Activated B cell treated with CpG ODN at 0.5 μM for 24 hours (primary cell): ENCODE measurements at regions not wholly inside any gene's neighbourhood (a gene's known extent, or its start where the extent isn't known, plus 50 kb on each side); places are given as distances from the start of the nearest gene placed in this dataset.

Experiments used
- ATAC-seq: fragments of 200-7000 bp; cut with Tn5 transposase; one replicate; pipeline ENCODE4 v1.10.0; 2021; ENCODE audit warnings: low read depth, mild to moderate bottlenecking, moderate library complexity
- CTCF ChIA-PET: fragments of 350-600 bp; sonication (Branson Sonifier 250); formaldehyde crosslinking; loops from one replicate; lab custom pipeline; 2021; ENCODE audit warnings: antibody characterized with exemption; lab: Charles Lee
- POLR2A ChIA-PET: fragments of 350-600 bp; sonication (Branson Sonifier 250); formaldehyde crosslinking; loops from one replicate; lab custom pipeline; 2021; ENCODE audit warnings: antibody characterized with exemption; lab: Charles Lee
- DNase-seq: peaks from one replicate; pipeline ENCODE4 v3.0.0; 2022
- H3K27ac Mint-ChIP-seq: one replicate; pipeline ENCODE4 v1.8.0; 2020; ENCODE audit warnings: mixed read lengths
- H3K27me3 Mint-ChIP-seq: one replicate; pipeline ENCODE4 v1.8.0; 2021; ENCODE audit warnings: mixed read lengths
- H3K36me3 Mint-ChIP-seq: one replicate; pipeline ENCODE4 v1.8.0; 2021; ENCODE audit warnings: low read depth, mixed read lengths
- H3K4me1 Mint-ChIP-seq: one replicate; pipeline ENCODE4 v1.8.0; 2021; ENCODE audit warnings: mixed read lengths
- H3K4me3 Mint-ChIP-seq: one replicate; pipeline ENCODE4 v1.8.0; 2020; ENCODE audit warnings: mild to moderate bottlenecking, mixed read lengths
- H3K9me3 Mint-ChIP-seq: one replicate; pipeline ENCODE4 v1.8.0; 2020; ENCODE audit warnings: mixed read lengths
- CTCF ChIP-seq: fragments of 200-600 bp; IDR thresholded peaks from one replicate; pipeline ENCODE4 v1.8.0; 2022; ENCODE audit warnings: antibody characterized with exemption, mild to moderate bottlenecking
- intact Hi-C: fragments of 100-400 bp; cut with micrococcal nuclease; formaldehyde crosslinking; loops from one replicate; pipeline ENCODE4 v1.15.1; 2024

- peaks cover 6% of the 10 kb centered on the region for H3K9me3 Mint-ChIP-seq
- H3K4me3 Mint-ChIP-seq, result no peak overlapping the region
- no peaks in the 10 kb centered on the region for H3K4me1 Mint-ChIP-seq
- H3K36me3 Mint-ChIP-seq, result no peaks in the 10 kb centered on the region
- intact Hi-C loops, result no loop called here
- no peak overlapping the region for H3K27ac Mint-ChIP-seq
- no peaks in the 10 kb centered on the region for H3K27me3 Mint-ChIP-seq
- ATAC-seq, result no peak
- DNase-seq, result no peak
- ChIA-PET POLR2A (no interaction called here), CTCF (no interaction called here)
- no peak for TF ChIP-seq CTCF
Observed at GRCh38 chr5:175045820-175046219, 321.4 kb downstream of the MSX2 start.

- H3K36me3 Mint-ChIP-seq, result no peaks in the 10 kb centered on the region
- H3K9me3 Mint-ChIP-seq, result peaks cover 8% of the 10 kb centered on the region
- POLR2A ChIA-PET, result no interaction called here
- CTCF ChIA-PET, result no interaction called here
- no peak for TF ChIP-seq CTCF
- H3K27ac Mint-ChIP-seq, result no peak overlapping the region
- intact Hi-C loops, result no loop called here
- DNase-seq, result no peak
- no peaks in the 10 kb centered on the region for H3K27me3 Mint-ChIP-seq
- H3K4me3 Mint-ChIP-seq, result no peak overlapping the region
- ATAC-seq, result no peak
- no peaks in the 10 kb centered on the region for H3K4me1 Mint-ChIP-seq
Observed at GRCh38 chr5:175037820-175038219, 313.4 kb downstream of the MSX2 start.

- DNase-seq, result no peak
- intact Hi-C loops, result no loop called here
- no peak for ATAC-seq
Observed at GRCh38 chr5:175035882-175036533, 311.6 kb downstream of the MSX2 start.

GRCh38 chr5:175034924-175035323 lies 310.5 kb downstream of the MSX2 start:
- CTCF ChIA-PET, result no interaction called here
- H3K27me3 Mint-ChIP-seq, result no peaks in the 10 kb centered on the region
- H3K4me3 Mint-ChIP-seq, result no peak overlapping the region
- H3K9me3 Mint-ChIP-seq, result peaks cover 2% of the 10 kb centered on the region
- no peak for ATAC-seq
- H3K4me1 Mint-ChIP-seq, result no peaks in the 10 kb centered on the region
- intact Hi-C loops, result no loop called here
- TF ChIP-seq CTCF, result no peak
- POLR2A ChIA-PET, result no interaction called here
- DNase-seq, result no peak
- no peak overlapping the region for H3K27ac Mint-ChIP-seq
- no peaks in the 10 kb centered on the region for H3K36me3 Mint-ChIP-seq

More at GRCh38 chr5:175035882-175036533, 311.6 kb downstream of the MSX2 start:
- H3K36me3 Mint-ChIP-seq, result no peaks in the 10 kb centered on the region
- H3K4me3 Mint-ChIP-seq, result no peak overlapping the region
- TF ChIP-seq CTCF, result no peak
- H3K4me1 Mint-ChIP-seq, result no peaks in the 10 kb centered on the region
- H3K27me3 Mint-ChIP-seq, result no peaks in the 10 kb centered on the region
- ChIA-PET CTCF (no interaction called here), POLR2A (no interaction called here)
- H3K27ac Mint-ChIP-seq, result no peak overlapping the region
- H3K9me3 Mint-ChIP-seq, result peaks cover 2% of the 10 kb centered on the region

- no peaks in the 10 kb centered on the region for H3K4me1 Mint-ChIP-seq
- H3K27ac Mint-ChIP-seq, result no peak overlapping the region
- H3K27me3 Mint-ChIP-seq, result no peaks in the 10 kb centered on the region
- intact Hi-C loops, result no loop called here
- H3K4me3 Mint-ChIP-seq, result no peak overlapping the region
- no peaks in the 10 kb centered on the region for H3K36me3 Mint-ChIP-seq
- DNase-seq (no peak), ATAC-seq (no peak)
- peaks cover 2% of the 10 kb centered on the region for H3K9me3 Mint-ChIP-seq
- no peak for TF ChIP-seq CTCF
- CTCF ChIA-PET, result no interaction called here
- POLR2A ChIA-PET, result no interaction called here
Observed at GRCh38 chr5:175032741-175033151, 308.4 kb downstream of the MSX2 start.
